ENCODE measurements at regions not wholly inside any gene's neighbourhood (a gene's known extent, or its start where the extent isn't known, plus 50 kb on each side); places are given as distances from the start of the nearest gene placed in this dataset.

GRCh38 chr2:64300066-64300465, 153.9 kb upstream of the LGALSL start:
- H3K4me2 ChIP-seq = no peak overlapping the region
- ChIA-PET CTCF (interaction anchor here (1.1 kb wide), 1 partner anchor 12 kb away, joined by 3 read pairs; no protein-coding TSS in a partner anchor), POLR2A (no interaction called here)

More at GRCh38 chr2:64300066-64300465, 153.9 kb upstream of the LGALSL start:
- no peaks in the 10 kb centered on the region for H3K9me3 ChIP-seq
- TF ChIP-seq ZBTB33 (IDR thresholded peaks at IDR 0.05; ENCODE audit: borderline replicate concordance, low read depth) = no peak
- TF ChIP-seq EP300 (IDR thresholded peaks at IDR 0.05; ENCODE audit: borderline replicate concordance in 1 of 2, low read depth in 1 of 2, low read length in 1 of 2) = no peak
- no peak for TF ChIP-seq NRF1 (IDR thresholded peaks at IDR 0.05; ENCODE audit: low read depth, low read length)
- no peak for TF ChIP-seq REST (IDR thresholded peaks at IDR 0.05; ENCODE audit: low read depth, low read length)
- no peak for TF ChIP-seq PBX3 (IDR thresholded peaks at IDR 0.05)
- no peak for TF ChIP-seq YY1 (IDR thresholded peaks at IDR 0.05; ENCODE audit: low read depth)
- TF ChIP-seq USF2 (IDR thresholded peaks at IDR 0.05; ENCODE audit: borderline replicate concordance, low read depth, low read length) = no peak
- no peak for TF ChIP-seq RXRA (IDR thresholded peaks at IDR 0.05; ENCODE audit: borderline replicate concordance, low read depth)
- TF ChIP-seq TEAD4 (IDR thresholded peaks at IDR 0.05; ENCODE audit: borderline replicate concordance, insufficient read depth) = no peak
- TF ChIP-seq NFIC (IDR thresholded peaks at IDR 0.05; ENCODE audit: borderline replicate concordance) = no peak
- no peak for TF ChIP-seq MXI1 (IDR thresholded peaks at IDR 0.05; ENCODE audit: low read depth, low read length)
- TF ChIP-seq USF1 (IDR thresholded peaks at IDR 0.05; ENCODE audit: borderline replicate concordance, low read depth) = no peak
- TF ChIP-seq FOSL2 (IDR thresholded peaks at IDR 0.05; ENCODE audit: borderline replicate concordance, low read depth) = no peak
- no peak for TF ChIP-seq CTCF (IDR thresholded peaks at IDR 0.05)
- no peak for TF ChIP-seq FOXM1 (IDR thresholded peaks at IDR 0.05; ENCODE audit: low read depth)
- no peak for TF ChIP-seq RFX5 (IDR thresholded peaks at IDR 0.05; ENCODE audit: low read length)
- TF ChIP-seq GABPA (IDR thresholded peaks at IDR 0.05; ENCODE audit: low read depth) = no peak
- no peak overlapping the region for H3K27ac ChIP-seq (ENCODE audit: low read depth in 2 of 2, low read length in 1 of 2)
- H3K4me3 ChIP-seq (ENCODE audit: low read depth in 2 of 2, low read length in 1 of 2) = no peak overlapping the region
- no peaks in the 10 kb centered on the region for H3K36me3 ChIP-seq (replicated peaks in 1 of 2; ENCODE audit: control insufficient read depth in 1 of 2, insufficient read depth in 2 of 2, low read length in 1 of 2)
- H2AFZ ChIP-seq (ENCODE audit: low read depth) = no peak overlapping the region
- H3K4me1 ChIP-seq (ENCODE audit: control insufficient read depth in 1 of 2, insufficient read depth in 2 of 2, low read depth in 1 of 2, low read length in 1 of 2) = peaks cover 0 to 3% of the 10 kb centered on the region in 2 experiments; a peak in 1 of 4 replicates
- no peaks in the 10 kb centered on the region for H3K79me2 ChIP-seq (ENCODE audit: insufficient read depth)
- DNase-seq = no peak
- H3K9ac ChIP-seq = no peak overlapping the region
- 68% methylated on average over 3 of the region's 3 CpGs for WGBS (ENCODE audit: low lambda C conversion rate)
- no peaks in the 10 kb centered on the region for H3K9me2 ChIP-seq
- no peaks in the 10 kb centered on the region for H4K20me1 ChIP-seq (ENCODE audit: insufficient read depth)
- no peaks in the 10 kb centered on the region for H3F3A ChIP-seq (replicated peaks; ENCODE audit: insufficient read depth)
- H3K27me3 ChIP-seq (ENCODE audit: insufficient read depth) = 0 out of 2 replicates have a peak, but pooled peaks cover 4% of the 10 kb centered on the region

All from SK-N-SH (cell line).